ENCODE measurements at regions not wholly inside any gene's neighbourhood (a gene's known extent, or its start where the extent isn't known, plus 50 kb on each side); places are given as distances from the start of the nearest gene placed in this dataset.
A peak's percentile ranks its signal among the peaks of the same experiment; 100 is the strongest.

GRCh38 chr12:123096741-123097140 is 54.1 kb downstream of the PITPNM2 start:
- Histone ChIP-seq H3K36me3 (no peaks in the 10 kb centered on the region), H3K4me3 (no peak overlapping the region), H3K27ac (no peak overlapping the region), H3K27me3 (replicated peaks; ENCODE audit: insufficient read depth) (no peaks in the 10 kb centered on the region), H3K4me1 (ENCODE audit: control insufficient read depth in 1 of 2, low read depth in 2 of 2) (peaks cover 25 to 54% of the 10 kb centered on the region in 2 donors), H3K9me3 (no peaks in the 10 kb centered on the region)
- TF ChIP-seq CTCF (IDR thresholded peaks at IDR 0.05) = no peak
- ATAC-seq (ENCODE audit: insufficient number of reproducible peaks, low FRiP score, low read depth) = no peak
- no peak for DNase-seq (ENCODE audit: low spot score)

- no peak for DNase-seq (ENCODE audit: low spot score)
- no peaks in the 10 kb centered on the region for H3K9me3 ChIP-seq
- no peak for TF ChIP-seq CTCF (IDR thresholded peaks at IDR 0.05)
- no peaks in the 10 kb centered on the region for H3K27me3 ChIP-seq (replicated peaks; ENCODE audit: insufficient read depth)
- peaks cover 25 to 54% of the 10 kb centered on the region in 2 donors for H3K4me1 ChIP-seq (ENCODE audit: control insufficient read depth in 1 of 2, low read depth in 2 of 2)
- no peak for ATAC-seq (ENCODE audit: insufficient number of reproducible peaks, low FRiP score, low read depth)
- no peaks in the 10 kb centered on the region for H3K36me3 ChIP-seq
- peak overlapping the region; percentile 66 to 87 for H3K27ac ChIP-seq
- H3K4me3 ChIP-seq = no peak overlapping the region
Measured at GRCh38 chr12:123096182-123096581, 54.7 kb downstream of the PITPNM2 start.

GRCh38 chr12:123095078-123095881 is 55.6 kb downstream of the PITPNM2 start:
- H3K36me3 ChIP-seq = no peaks in the 10 kb centered on the region
- no peak for TF ChIP-seq CTCF (IDR thresholded peaks at IDR 0.05)
- no peak for ATAC-seq (ENCODE audit: insufficient number of reproducible peaks, low FRiP score, low read depth)
- H3K27ac ChIP-seq = peak overlapping the region; percentile 66 to 87
- H3K4me1 ChIP-seq (ENCODE audit: control insufficient read depth in 1 of 2, low read depth in 2 of 2) = peaks cover 25 to 54% of the 10 kb centered on the region in 2 donors
- DNase-seq (ENCODE audit: low spot score) = no peak
- peak overlapping the region; percentile 30 for H3K4me3 ChIP-seq
- no peaks in the 10 kb centered on the region for H3K9me3 ChIP-seq
- no peaks in the 10 kb centered on the region for H3K27me3 ChIP-seq (replicated peaks; ENCODE audit: insufficient read depth)

- H3K4me3 ChIP-seq = peak overlapping the region; percentile 30
- peaks cover 28 to 61% of the 10 kb centered on the region in 2 donors for H3K4me1 ChIP-seq (ENCODE audit: control insufficient read depth in 1 of 2, low read depth in 2 of 2)
- no peaks in the 10 kb centered on the region for H3K9me3 ChIP-seq
- H3K27me3 ChIP-seq (replicated peaks; ENCODE audit: insufficient read depth) = no peaks in the 10 kb centered on the region
- TF ChIP-seq CTCF (IDR thresholded peaks at IDR 0.05) = no peak
- ATAC-seq (ENCODE audit: insufficient number of reproducible peaks, low FRiP score, low read depth) = no peak
- no peaks in the 10 kb centered on the region for H3K36me3 ChIP-seq
- no peak for DNase-seq (ENCODE audit: low spot score)
- H3K27ac ChIP-seq = peak overlapping the region; percentile 66 to 87
Measured at GRCh38 chr12:123094349-123095077, 56.4 kb downstream of the PITPNM2 start.

- no peak for TF ChIP-seq CTCF (IDR thresholded peaks at IDR 0.05)
- no peak overlapping the region for H3K27ac ChIP-seq
- DNase-seq (ENCODE audit: low spot score) (no peak), ATAC-seq (ENCODE audit: insufficient number of reproducible peaks, low FRiP score, low read depth) (no peak)
- no peaks in the 10 kb centered on the region for H3K36me3 ChIP-seq
- H3K4me1 ChIP-seq (ENCODE audit: control insufficient read depth in 1 of 2, low read depth in 2 of 2) = peaks cover 26 to 59% of the 10 kb centered on the region in 2 donors
- H3K27me3 ChIP-seq (replicated peaks; ENCODE audit: insufficient read depth) = no peaks in the 10 kb centered on the region
- H3K9me3 ChIP-seq = no peaks in the 10 kb centered on the region
- no peak overlapping the region for H3K4me3 ChIP-seq
Measured at GRCh38 chr12:123092866-123093265, 58.0 kb downstream of the PITPNM2 start.
